Skeletal muscle satellite cell (primary cell): ENCODE measurements at regions not wholly inside any gene's neighbourhood (a gene's known extent, or its start where the extent isn't known, plus 50 kb on each side); places are given as distances from the start of the nearest gene placed in this dataset.
"Not testable (repeated sequence)": the region's sequence is repeated elsewhere in the genome, so short reads cannot be mapped to it uniquely, and the experiment has no call there.

ENCODE experiments used
- H3K27me3 ChIP-seq: 2 replicates; pipeline ENCODE4 v1.7.0; 2013; ENCODE audit warnings: low read length; ENCODE audit not compliant: control insufficient read depth, insufficient read depth
- H3K36me3 ChIP-seq: 2 replicates; pipeline ENCODE4 v1.7.0; 2013; ENCODE audit warnings: mild to moderate bottlenecking, control low read depth, low read length; ENCODE audit not compliant: insufficient read depth
- H3K4me1 ChIP-seq: 2 replicates; pipeline ENCODE4 v1.7.0; 2013; ENCODE audit warnings: low read length; ENCODE audit not compliant: control insufficient read depth, insufficient read depth
- H3K4me2 ChIP-seq: 2 replicates; pipeline ENCODE4 v1.7.0; 2013; ENCODE audit warnings: mild to moderate bottlenecking, low read length
- H3K4me3 ChIP-seq: 2 replicates; pipeline ENCODE4 v1.7.0; 2013; ENCODE audit warnings: low read length
- H3K9ac ChIP-seq: 2 replicates; pipeline ENCODE4 v1.7.0; 2013; ENCODE audit warnings: mild to moderate bottlenecking, low read depth, low read length, moderate library complexity
- H3K9me3 ChIP-seq: replicated peaks from 2 replicates; pipeline ENCODE4 v1.7.0; 2013; ENCODE audit warnings: mild to moderate bottlenecking, control low read depth, low read length

DNA sequence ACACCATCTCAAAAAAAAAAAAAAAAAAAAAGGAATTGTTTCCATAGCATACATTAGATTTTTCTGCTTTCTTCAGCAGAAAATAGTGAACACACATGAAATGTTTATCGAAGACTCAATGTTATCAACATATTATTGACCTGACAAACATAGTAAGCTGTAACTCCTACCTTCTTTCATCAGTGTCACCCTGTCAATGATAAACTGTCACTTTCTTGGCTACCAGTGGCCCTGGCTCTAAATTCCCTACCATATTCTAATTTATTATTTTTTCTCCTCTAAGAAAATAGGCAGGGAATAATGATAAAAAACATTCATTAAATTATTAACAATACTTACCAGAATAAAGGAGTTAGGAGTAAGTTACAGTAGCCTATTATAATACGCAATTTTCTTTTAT is 127.3 kb upstream of the KLHL1 start:
- Histone ChIP-seq H3K4me1 (no peaks in the 10 kb centered on the region), H3K27me3 (no peaks in the 10 kb centered on the region), H3K9me3 (peaks cover 5% of the 10 kb centered on the region), H3K9ac (no peak overlapping the region), H3K4me3 (no peak overlapping the region), H3K4me2 (no peak overlapping the region), H3K36me3 (no peaks in the 10 kb centered on the region)

DNA sequence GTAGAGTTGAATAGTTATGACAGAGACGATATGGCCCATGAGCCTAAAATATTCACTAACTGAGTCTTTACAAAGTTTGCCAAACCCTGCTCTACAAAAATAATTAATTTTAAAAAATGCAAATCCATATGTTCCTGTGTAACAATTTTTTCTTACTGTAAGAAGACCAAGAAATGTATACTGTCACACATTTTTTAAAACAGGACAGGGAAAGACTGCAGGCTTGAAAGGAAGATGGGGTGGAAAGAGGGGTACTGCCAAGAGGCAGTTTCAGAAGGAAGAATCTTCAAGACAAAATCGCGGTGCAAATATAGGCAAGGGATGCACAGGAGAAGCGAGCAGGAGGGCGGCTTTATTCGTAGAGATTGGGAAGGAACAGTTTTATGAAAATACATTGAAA is 115.7 kb upstream of the KLHL1 start:
- H3K4me3 ChIP-seq: no peak overlapping the region

DNA sequence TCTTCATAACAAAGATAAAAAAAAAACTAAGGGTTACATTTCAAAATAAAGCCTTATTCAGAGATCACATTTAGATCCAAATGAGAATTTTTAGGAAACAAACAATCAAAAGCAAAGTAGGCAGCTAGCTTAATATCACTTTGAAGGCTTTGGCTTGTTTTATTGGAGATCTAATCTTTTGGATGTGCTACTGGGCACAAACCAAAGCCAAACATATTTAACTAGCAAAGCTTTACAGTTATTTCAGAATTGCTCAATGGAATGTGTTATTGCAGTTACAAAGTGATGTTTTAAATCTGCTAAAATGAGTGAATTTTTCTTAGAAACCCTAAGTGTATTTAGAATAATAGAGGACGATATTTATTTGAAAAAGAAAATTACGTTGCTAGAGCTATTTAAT is 114.7 kb upstream of the KLHL1 start:
- Histone ChIP-seq H3K9me3 (peaks cover 9% of the 10 kb centered on the region), H3K4me2 (no peak overlapping the region), H3K9ac (no peak overlapping the region), H3K4me1 (no peaks in the 10 kb centered on the region), H3K27me3 (no peaks in the 10 kb centered on the region), H3K36me3 (no peaks in the 10 kb centered on the region), H3K4me3 (no peak overlapping the region)

More for the DNA sequence above, 115.7 kb upstream of the KLHL1 start:
- Histone ChIP-seq H3K4me1 (no peaks in the 10 kb centered on the region), H3K27me3 (no peaks in the 10 kb centered on the region), H3K9ac (no peak overlapping the region), H3K4me2 (no peak overlapping the region), H3K9me3 (peaks cover 12% of the 10 kb centered on the region), H3K36me3 (no peaks in the 10 kb centered on the region)

DNA sequence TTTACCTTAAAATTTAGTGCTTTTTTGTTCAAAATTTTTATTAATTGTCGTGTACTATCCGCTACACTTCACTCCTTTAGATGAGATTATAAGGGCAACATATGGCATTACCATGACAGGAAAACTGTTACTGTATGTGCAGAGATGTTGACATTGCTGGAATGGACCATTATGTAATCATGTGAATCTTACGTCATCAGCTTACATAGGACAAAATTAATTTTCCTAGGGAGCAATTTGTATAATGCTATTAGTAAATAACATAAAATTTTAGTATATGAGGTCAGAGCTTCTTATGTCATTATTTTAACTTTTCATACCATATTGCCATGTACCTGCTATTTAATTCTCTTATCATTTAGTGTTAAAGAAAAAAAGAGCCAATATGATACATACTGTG is 110.4 kb upstream of the KLHL1 start:
- peaks cover 9% of the 10 kb centered on the region for H3K9me3 ChIP-seq
- H3K4me1 ChIP-seq: no peaks in the 10 kb centered on the region
- no peaks in the 10 kb centered on the region for H3K27me3 ChIP-seq
- no peak overlapping the region for H3K4me3 ChIP-seq
- no peak overlapping the region for H3K4me2 ChIP-seq
- no peak overlapping the region for H3K9ac ChIP-seq
- no peaks in the 10 kb centered on the region for H3K36me3 ChIP-seq

DNA sequence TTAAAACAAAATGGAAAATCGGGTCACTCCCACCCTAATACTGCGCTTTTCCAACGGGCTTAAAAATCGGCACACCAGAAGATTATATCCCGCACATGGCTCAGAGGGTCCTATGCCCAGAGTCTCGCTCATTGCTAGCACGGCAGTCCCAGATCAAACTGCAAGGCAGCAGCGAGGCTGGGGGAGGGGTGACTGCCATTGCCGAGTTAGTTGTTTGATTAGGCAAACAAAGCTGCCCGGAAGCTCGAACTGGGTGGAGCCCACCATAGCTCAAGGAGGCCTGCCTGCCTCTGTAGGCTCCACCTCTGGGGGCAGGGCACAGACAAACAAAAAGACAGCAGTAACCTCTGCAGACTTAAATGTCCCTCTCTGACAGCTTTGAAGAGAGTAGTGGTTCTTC is 100.7 kb upstream of the KLHL1 start:
- not testable (repeated sequence) for H3K27me3 ChIP-seq, H3K9ac ChIP-seq, H3K4me2 ChIP-seq, H3K4me3 ChIP-seq, H3K36me3 ChIP-seq, H3K4me1 ChIP-seq, H3K9me3 ChIP-seq

DNA sequence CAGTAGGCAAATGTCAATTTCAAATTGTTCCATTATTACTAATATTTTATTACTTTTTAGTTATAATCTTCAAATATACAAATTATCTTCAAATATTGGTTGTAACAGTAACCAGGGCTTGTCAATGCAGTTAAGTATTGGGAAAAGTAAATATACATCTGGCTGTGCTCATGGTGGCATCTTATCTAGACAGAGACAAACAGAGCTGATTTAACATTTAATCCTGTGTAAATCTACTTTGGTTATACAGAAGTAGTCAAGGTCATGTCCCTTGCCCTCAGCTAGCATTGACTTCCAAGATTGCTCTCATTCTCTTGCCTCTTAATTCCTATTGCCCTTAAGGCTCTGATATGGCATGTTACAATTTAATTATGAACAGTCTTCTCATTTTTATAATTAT is 98.4 kb upstream of the KLHL1 start:
- no peak overlapping the region for H3K9ac ChIP-seq
- no peak overlapping the region for H3K4me3 ChIP-seq
- no peaks in the 10 kb centered on the region for H3K36me3 ChIP-seq
- no peak overlapping the region for H3K4me2 ChIP-seq
- H3K9me3 ChIP-seq: peaks cover 3% of the 10 kb centered on the region
- H3K4me1 ChIP-seq: no peaks in the 10 kb centered on the region
- H3K27me3 ChIP-seq: no peaks in the 10 kb centered on the region

DNA sequence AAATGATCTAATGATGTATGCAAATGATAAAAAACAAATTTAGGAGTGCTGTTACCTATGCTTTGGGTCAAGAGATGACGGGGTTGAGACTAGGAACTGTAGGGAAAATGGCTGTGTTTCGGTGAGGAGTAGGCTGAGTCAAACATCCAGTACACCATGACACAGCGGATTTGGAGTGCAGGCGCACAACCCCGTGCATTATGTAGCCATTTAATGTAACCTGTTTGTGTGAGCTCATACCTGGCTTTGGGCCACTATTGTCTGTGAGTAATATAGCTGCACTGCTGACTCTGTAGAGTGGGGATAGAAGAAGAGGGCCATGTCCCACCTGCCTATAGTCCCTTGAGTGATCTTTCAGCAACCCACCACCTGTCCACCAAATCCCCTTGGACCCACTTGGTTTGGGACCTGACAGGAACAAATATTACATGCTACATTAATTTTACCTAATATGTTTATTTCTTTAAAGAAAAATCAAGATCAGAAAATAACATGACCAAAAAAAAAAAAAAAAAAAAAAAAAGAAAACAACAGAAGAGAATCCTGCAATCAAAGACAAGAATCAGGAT is 95.5 kb upstream of the KLHL1 start:
- H3K4me2 ChIP-seq: no peak overlapping the region
- no peak overlapping the region for H3K4me3 ChIP-seq
- no peak overlapping the region for H3K9ac ChIP-seq
- H3K4me1 ChIP-seq: no peaks in the 10 kb centered on the region
- H3K27me3 ChIP-seq: no peaks in the 10 kb centered on the region
- peaks cover 3% of the 10 kb centered on the region for H3K9me3 ChIP-seq
- no peaks in the 10 kb centered on the region for H3K36me3 ChIP-seq

DNA sequence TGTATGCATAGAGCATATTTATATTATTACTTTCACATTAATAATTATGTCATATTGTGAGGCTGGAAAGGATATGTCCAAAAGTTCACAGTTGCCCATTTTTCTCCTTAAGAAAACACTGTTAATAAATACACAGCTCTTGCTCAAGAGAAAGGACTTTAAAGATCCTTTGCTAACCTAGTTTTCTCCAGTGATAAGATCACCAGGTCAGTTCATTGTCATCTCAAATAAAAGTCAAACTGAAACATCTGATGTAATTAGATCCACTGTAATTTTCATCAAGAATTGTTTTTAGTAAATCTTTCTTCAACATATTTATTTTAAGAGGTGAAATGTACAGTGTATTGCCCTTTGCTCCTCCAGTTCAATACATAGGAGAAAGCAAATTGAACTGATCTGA is 82.8 kb upstream of the KLHL1 start:
- H3K4me3 ChIP-seq: no peak overlapping the region
- no peaks in the 10 kb centered on the region for H3K36me3 ChIP-seq
- peaks cover 3% of the 10 kb centered on the region for H3K9me3 ChIP-seq
- H3K4me2 ChIP-seq: no peak overlapping the region
- H3K27me3 ChIP-seq: no peaks in the 10 kb centered on the region
- no peaks in the 10 kb centered on the region for H3K4me1 ChIP-seq
- H3K9ac ChIP-seq: no peak overlapping the region

DNA sequence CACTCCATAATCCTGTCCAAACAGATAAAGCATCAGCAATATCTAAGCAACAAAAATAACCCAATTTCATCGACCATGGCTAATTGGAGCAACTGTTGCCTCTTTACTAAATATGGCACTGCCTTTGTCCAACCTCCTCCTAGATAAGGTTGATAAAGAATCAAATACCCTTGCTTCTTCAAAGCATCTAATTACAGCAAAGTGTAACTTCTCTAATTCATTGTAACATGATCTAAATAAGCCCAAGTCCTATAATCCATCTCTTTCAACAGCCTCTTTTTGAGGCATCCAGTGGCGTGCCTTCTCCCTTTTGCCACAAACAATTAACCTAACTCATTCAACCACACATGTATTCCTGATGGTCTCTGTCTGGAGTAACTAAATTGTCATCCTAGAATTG is 81.7 kb upstream of the KLHL1 start:
- Histone ChIP-seq H3K4me3 (no peak overlapping the region), H3K9ac (no peak overlapping the region), H3K9me3 (peaks cover 3% of the 10 kb centered on the region)

DNA sequence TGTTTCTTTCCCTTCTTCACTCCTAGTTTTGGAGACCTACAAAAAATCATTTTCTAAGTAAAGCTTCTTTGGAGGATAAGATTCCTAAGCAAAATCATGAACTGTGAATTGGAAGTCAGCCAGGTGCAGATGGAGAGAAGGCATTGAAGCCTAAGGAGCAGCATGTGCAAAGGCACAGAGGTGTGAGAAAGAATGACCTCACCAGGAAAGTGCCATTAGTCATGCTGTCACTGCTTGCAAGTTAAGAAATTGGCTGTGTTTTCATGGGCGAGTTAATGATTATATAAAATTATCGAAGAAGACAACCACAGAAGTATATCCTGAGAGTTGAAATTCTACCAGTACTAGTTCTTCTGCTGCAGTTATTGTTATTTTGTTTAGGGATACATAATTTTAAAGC is 80.3 kb upstream of the KLHL1 start:
- no peaks in the 10 kb centered on the region for H3K27me3 ChIP-seq
- no peak overlapping the region for H3K4me2 ChIP-seq
- no peaks in the 10 kb centered on the region for H3K36me3 ChIP-seq
- H3K4me3 ChIP-seq: no peak overlapping the region
- peaks cover 3% of the 10 kb centered on the region for H3K9me3 ChIP-seq
- H3K4me1 ChIP-seq: no peaks in the 10 kb centered on the region
- no peak overlapping the region for H3K9ac ChIP-seq

More for the DNA sequence above, 81.7 kb upstream of the KLHL1 start:
- Histone ChIP-seq H3K4me2 (no peak overlapping the region), H3K27me3 (no peaks in the 10 kb centered on the region), H3K36me3 (no peaks in the 10 kb centered on the region), H3K4me1 (no peaks in the 10 kb centered on the region)

DNA sequence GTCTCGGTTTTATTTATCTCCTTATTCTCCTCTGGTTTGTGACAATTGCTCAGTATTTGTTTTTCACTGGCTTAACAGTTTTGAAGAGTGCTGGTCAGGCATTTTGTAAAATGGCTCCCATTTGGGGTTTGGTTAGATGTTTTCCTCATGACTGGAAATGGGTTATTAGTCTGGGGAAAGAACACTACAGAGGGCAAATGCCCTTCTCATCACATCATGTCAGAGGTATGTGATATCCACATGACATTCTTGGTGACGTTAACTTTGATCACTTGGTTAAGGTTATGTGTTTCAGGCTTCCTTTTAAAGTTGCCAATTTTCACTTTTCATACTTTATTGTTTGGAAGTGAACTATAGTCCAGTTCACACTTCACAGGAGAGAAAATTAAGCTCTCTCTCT is 74.8 kb upstream of the KLHL1 start:
- no peaks in the 10 kb centered on the region for H3K27me3 ChIP-seq
- no peak overlapping the region for H3K4me2 ChIP-seq
- no peaks in the 10 kb centered on the region for H3K9me3 ChIP-seq
- H3K36me3 ChIP-seq: no peaks in the 10 kb centered on the region
- H3K4me3 ChIP-seq: no peak overlapping the region
- H3K4me1 ChIP-seq: no peaks in the 10 kb centered on the region
- H3K9ac ChIP-seq: no peak overlapping the region
